H1 (cell line): ENCODE measurements at regions not wholly inside any gene's neighbourhood (a gene's known extent, or its start where the extent isn't known, plus 50 kb on each side); places are given as distances from the start of the nearest gene placed in this dataset.

ENCODE experiments used
- CTCF ChIA-PET: fragments of 300-600 bp; sonication (Branson Sonifier 250); formaldehyde crosslinking; loops from one replicate; lab custom pipeline; 2021; ENCODE audit not compliant: partially characterized antibody; lab: Charles Lee
- POLR2A ChIA-PET: fragments of 300-600 bp; sonication (Branson Sonifier 250); formaldehyde crosslinking; loops from one replicate; lab custom pipeline; 2021; ENCODE audit warnings: inconsistent platforms; ENCODE audit not compliant: partially characterized antibody; lab: Charles Lee
- DNase-seq, 2 experiments: peaks; one replicate each; pipeline versions ENCODE4 v3.0.0 to v3.0.0-alpha.2; 2010 to 2022; ENCODE audit warnings: low spot score in 2 of 2, low read depth in 1 of 2, mixed read lengths in 1 of 2
- FAIRE-seq: peaks from 2 replicates; lab custom pipeline; 2011; peaks lifted over from hg19 to GRCh38; lab: Jason Lieb, UNC
- H2AFZ ChIP-seq: 2 replicates; pipeline ENCODE4 v1.8.1; 2012; ENCODE audit warnings: low read length, inconsistent platforms
- H2AK5ac ChIP-seq: 2 replicates; pipeline ENCODE4 v1.6.1; 2013; ENCODE audit warnings: low read depth, low read length
- H2BK120ac ChIP-seq: replicated peaks from 2 replicates; pipeline ENCODE3; 2013; ENCODE audit warnings: low read depth, low read length, inconsistent platforms
- H2BK12ac ChIP-seq: 2 replicates; pipeline ENCODE4 v1.6.1; 2013; ENCODE audit warnings: low read depth, low read length
- H2BK15ac ChIP-seq: 2 replicates; pipeline ENCODE4 v1.6.1; 2013; ENCODE audit warnings: low read length
- H2BK20ac ChIP-seq: 2 replicates; pipeline ENCODE4 v1.6.1; 2013; ENCODE audit warnings: low read length
- H2BK5ac ChIP-seq: 2 replicates; pipeline ENCODE4 v1.6.1; 2013; ENCODE audit warnings: low read depth, low read length
- H3K14ac ChIP-seq: 2 replicates; pipeline ENCODE4 v1.6.1; 2013; ENCODE audit warnings: inconsistent platforms; ENCODE audit not compliant: insufficient read length
- H3K18ac ChIP-seq: 2 replicates; pipeline ENCODE4 v1.6.1; 2013; ENCODE audit warnings: low read length; ENCODE audit errors: extremely low read depth
- H3K23ac ChIP-seq: 2 replicates; pipeline ENCODE4 v1.6.1; 2013; ENCODE audit warnings: inconsistent platforms; ENCODE audit not compliant: insufficient read length
- H3K23me2 ChIP-seq: 2 replicates; pipeline ENCODE4 v1.6.1; 2013; ENCODE audit warnings: low read depth, low read length
- H3K27ac ChIP-seq: 2 replicates; pipeline ENCODE4 v1.6.1; 2011; ENCODE audit warnings: low read depth, low read length, inconsistent platforms
- H3K27me3 ChIP-seq, 4 experiments: replicated peaks in 1 of 4; 1 replicate in 1 of 4; 2 replicates in 3 of 4; pipeline versions ENCODE4 v1.6.1 to v1.8.1; 2011 to 2013; ENCODE audit warnings: low read length in 3 of 4, mild to moderate bottlenecking in 3 of 4, inconsistent platforms in 2 of 4, mixed read lengths in 2 of 4, moderate library complexity in 1 of 4; ENCODE audit not compliant: control insufficient read depth in 3 of 4, insufficient read depth in 3 of 4; ENCODE audit errors: extremely low read depth in 1 of 4
- H3K36me3 ChIP-seq, 4 experiments: 2 replicates each; pipeline versions ENCODE4 v1.6.1 to v1.8.1; 2011 to 2013; ENCODE audit warnings: mild to moderate bottlenecking in 4 of 4, low read length in 3 of 4, moderate library complexity in 2 of 4, control low read depth in 1 of 4, inconsistent platforms in 1 of 4; ENCODE audit not compliant: insufficient read depth in 4 of 4, control insufficient read depth in 2 of 4
- H3K4ac ChIP-seq: replicated peaks from 2 replicates; pipeline ENCODE3; 2013; ENCODE audit warnings: low read length, low read depth, mixed read lengths, inconsistent platforms; ENCODE audit not compliant: insufficient read length
- H3K4me1 ChIP-seq, 4 experiments: replicated peaks in 1 of 4; 1 replicate in 1 of 4; 2 replicates in 3 of 4; pipeline versions ENCODE4 v1.6.1 to v1.8.1; 2011 to 2013; ENCODE audit warnings: low read length in 3 of 4, inconsistent platforms in 2 of 4, mixed read lengths in 1 of 4; ENCODE audit not compliant: insufficient read depth in 4 of 4, control insufficient read depth in 3 of 4
- H3K4me2 ChIP-seq, 2 experiments: 2 replicates each; pipeline versions ENCODE4 v1.6.1 to v1.8.1; 2011 to 2013; ENCODE audit warnings: low read depth in 2 of 2, low read length in 2 of 2, control low read depth in 1 of 2, inconsistent platforms in 1 of 2, mild to moderate bottlenecking in 1 of 2; ENCODE audit not compliant: insufficient read depth in 1 of 2
- H3K4me3 ChIP-seq, 4 experiments: fragments of 200-600, 300-600 bp in 1 of 4; sonication (generic), shearing (Covaris generic), sonication (Bioruptor Twin) in 1 of 4; 2 replicates each; pipeline versions ENCODE4 v1.5.1 to v1.8.1; 2011 to 2016; ENCODE audit warnings: low read length in 4 of 4, low read depth in 3 of 4, control low read depth in 2 of 4, inconsistent platforms in 2 of 4, mild to moderate bottlenecking in 2 of 4, mixed read lengths in 1 of 4, moderate library complexity in 1 of 4; ENCODE audit not compliant: insufficient read depth in 2 of 4; ENCODE audit errors: extremely low read depth in 1 of 4
- H3K56ac ChIP-seq: replicated peaks from 2 replicates; pipeline ENCODE3; 2013; ENCODE audit warnings: low read depth, mild to moderate bottlenecking, mixed read lengths, low read length, inconsistent platforms; ENCODE audit not compliant: insufficient read length
- H3K79me1 ChIP-seq: 2 replicates; pipeline ENCODE4 v1.6.1; 2013; ENCODE audit warnings: low read depth, low read length, control low read depth
- H3K79me2 ChIP-seq, 2 experiments: 2 replicates each; pipeline versions ENCODE4 v1.6.1 to v1.8.1; 2012 to 2013; ENCODE audit warnings: low read length in 2 of 2, mild to moderate bottlenecking in 2 of 2, inconsistent platforms in 1 of 2; ENCODE audit not compliant: insufficient read depth in 2 of 2, control insufficient read depth in 1 of 2
- H3K9ac ChIP-seq, 4 experiments: replicated peaks in 1 of 4; 1 replicate in 1 of 4; 2 replicates in 3 of 4; pipeline versions ENCODE4 v1.6.1 to v1.8.1; 2011 to 2013; ENCODE audit warnings: low read depth in 3 of 4, low read length in 3 of 4, control low read depth in 2 of 4, mild to moderate bottlenecking in 2 of 4, moderate library complexity in 2 of 4, inconsistent platforms in 1 of 4; ENCODE audit errors: extremely low read depth in 1 of 4
- H3K9me3 ChIP-seq, 2 experiments: 2 replicates each; pipeline versions ENCODE4 v1.6.1 to v1.8.1; 2012 to 2013; ENCODE audit warnings: mild to moderate bottlenecking in 2 of 2, moderate library complexity in 2 of 2, control low read depth in 1 of 2, inconsistent platforms in 1 of 2, low read depth in 1 of 2, low read length in 1 of 2, mixed read lengths in 1 of 2; ENCODE audit not compliant: insufficient read depth in 2 of 2
- H4K20me1 ChIP-seq, 2 experiments: replicated peaks in 1 of 2; 2 replicates each; pipeline versions ENCODE3 to v1.8.1; 2011 to 2013; ENCODE audit warnings: inconsistent platforms in 2 of 2, low read length in 2 of 2, mild to moderate bottlenecking in 1 of 2; ENCODE audit not compliant: insufficient read depth in 2 of 2, control insufficient read depth in 1 of 2
- H4K5ac ChIP-seq: 2 replicates; pipeline ENCODE4 v1.6.1; 2013; ENCODE audit warnings: low read length, low read depth, mixed read lengths, inconsistent platforms; ENCODE audit not compliant: insufficient read length
- H4K8ac ChIP-seq: 2 replicates; pipeline ENCODE4 v1.8.0; 2013; ENCODE audit warnings: mild to moderate bottlenecking, moderate library complexity, low read length, inconsistent platforms; ENCODE audit not compliant: insufficient read depth; ENCODE audit errors: extremely low read depth
- H4K91ac ChIP-seq: replicated peaks from 2 replicates; pipeline ENCODE3; 2013; ENCODE audit warnings: low read length, mixed read lengths, inconsistent platforms; ENCODE audit not compliant: insufficient read length
- BRCA1 ChIP-seq: IDR thresholded peaks from 2 replicates; pipeline ENCODE4 v1.6.1; 2012; ENCODE audit warnings: low read depth, low read length, improper control_type of control experiment
- CEBPB ChIP-seq: IDR thresholded peaks from 2 replicates; pipeline ENCODE4 v1.6.1; 2012; ENCODE audit warnings: low read depth, low read length
- CHD2 ChIP-seq: IDR thresholded peaks from 2 replicates; pipeline ENCODE4 v1.6.1; 2012; ENCODE audit warnings: low read length, improper control_type of control experiment
- JUND ChIP-seq: IDR thresholded peaks from 2 replicates; pipeline ENCODE4 v1.6.1; 2011; ENCODE audit warnings: mild to moderate bottlenecking, improper control_type of control experiment, low read length
- NANOG ChIP-seq: IDR thresholded peaks from 2 replicates; pipeline ENCODE4 v1.6.1; 2011; ENCODE audit warnings: low read length, low read depth, mild to moderate bottlenecking, inconsistent platforms; ENCODE audit not compliant: insufficient read depth, poor library complexity, severe bottlenecking
- NRF1 ChIP-seq: IDR thresholded peaks from 2 replicates; pipeline ENCODE4 v1.6.1; 2011; ENCODE audit warnings: mild to moderate bottlenecking, low read depth, low read length, improper control_type of control experiment
- PHF8 ChIP-seq: fragments of 200-600 bp; sonication (generic); conservative IDR thresholded peaks from 2 replicates; pipeline ENCODE4 v1.7.1; 2012; ENCODE audit warnings: low read depth, mild to moderate bottlenecking, inconsistent platforms, low read length, moderate library complexity
- POLR2A ChIP-seq, 2 experiments: IDR thresholded peaks; 1 replicate in 1 of 2; 2 replicates in 1 of 2; pipeline ENCODE4 v1.6.1; 2011; ENCODE audit warnings: low read depth in 2 of 2, low read length in 2 of 2, mild to moderate bottlenecking in 2 of 2; ENCODE audit errors: control extremely low read depth in 1 of 2
- POU5F1 ChIP-seq: IDR thresholded peaks from 2 replicates; pipeline ENCODE4 v1.6.1; 2011; ENCODE audit warnings: low read depth, mild to moderate bottlenecking, low read length, moderate library complexity
- RAD21 ChIP-seq, 2 experiments: IDR thresholded peaks in 1 of 2; conservative IDR thresholded peaks in 1 of 2; 2 replicates each; pipeline ENCODE4 v1.6.1; 2011; ENCODE audit warnings: low read depth in 2 of 2, low read length in 2 of 2, improper control_type of control experiment in 1 of 2, inconsistent platforms in 1 of 2, mild to moderate bottlenecking in 1 of 2, moderate library complexity in 1 of 2
- RNF2 ChIP-seq: fragments of 200-900, 300-1000 bp; sonication (generic); IDR thresholded peaks from 2 replicates; pipeline ENCODE4 v1.7.1; 2016; ENCODE audit warnings: borderline replicate concordance, low read depth, mild to moderate bottlenecking, antibody characterized with exemption, low read length; ENCODE audit not compliant: poor library complexity, severe bottlenecking; ENCODE audit errors: missing control alignments
- SIN3A ChIP-seq, 2 experiments: IDR thresholded peaks in 1 of 2; conservative IDR thresholded peaks in 1 of 2; 2 replicates each; pipeline ENCODE4 v1.6.1; 2011 to 2012; ENCODE audit warnings: low read length in 2 of 2, improper control_type of control experiment in 1 of 2, low read depth in 1 of 2, mild to moderate bottlenecking in 1 of 2
- TEAD4 ChIP-seq: IDR thresholded peaks from 2 replicates; pipeline ENCODE4 v1.6.1; 2012; ENCODE audit warnings: low read depth, low read length, inconsistent platforms, mixed read lengths
- YY1 ChIP-seq: IDR thresholded peaks from 2 replicates; pipeline ENCODE4 v1.6.1; 2011; ENCODE audit warnings: low read depth, mild to moderate bottlenecking, low read length
- WGBS, 2 experiments: shearing (Covaris generic) in 1 of 2; methylation state at CpG; one replicate each; pipeline versions ENCODE4 v1.1.6 to v1.1.7; 2013 to 2015; ENCODE audit warnings: low lambda C conversion rate in 2 of 2, mixed read lengths in 2 of 2, inconsistent platforms in 1 of 2, low coverage in 1 of 2, missing lambda C conversion rate in 1 of 2; ENCODE audit not compliant: insufficient replicate concordance in 2 of 2, insufficient coverage in 1 of 2, insufficient read length in 1 of 2; ENCODE audit errors: extremely low coverage in 1 of 2, missing lambda C conversion rate in 1 of 2; 5-methylcytosine and 5-hydroxymethylcytosine counted together

DNA sequence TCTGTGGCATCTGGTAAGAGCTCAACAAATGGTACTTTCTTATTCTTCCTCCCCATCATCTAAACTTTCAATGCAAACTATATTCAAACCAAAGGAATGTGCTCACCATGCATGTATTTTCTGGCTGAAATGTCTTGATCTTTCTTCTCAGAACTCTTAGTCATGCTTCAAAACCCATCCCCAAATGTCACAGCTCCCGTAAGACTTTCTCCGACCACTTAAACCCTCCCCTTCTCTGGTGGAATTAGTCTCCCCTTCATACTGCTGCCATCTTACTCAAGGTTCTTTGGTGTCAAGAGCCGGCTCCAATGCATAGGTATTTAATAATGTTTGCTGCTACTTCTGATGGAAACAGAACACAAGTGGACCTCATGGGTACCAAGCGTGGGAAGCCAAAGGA is 538.1 kb downstream of the MATN1 start:
- no peak for DNase-seq
- Histone ChIP-seq H4K5ac (no peak overlapping the region), H4K8ac (no peak overlapping the region), H2BK20ac (no peak overlapping the region), H3K27ac (no peak overlapping the region), H3K23me2 (peaks cover 2% of the 10 kb centered on the region; the same call in 1 of the 2 replicates), H2BK5ac (no peak overlapping the region), H3K23ac (no peak overlapping the region), H3K9me3 (no peaks in the 10 kb centered on the region), H2AK5ac (no peak overlapping the region), H3K14ac (no peak overlapping the region), H3K4me2 (no peak overlapping the region), H3K4ac (no peak overlapping the region), H4K20me1 (no peaks in the 10 kb centered on the region), H3K27me3 (no peaks in the 10 kb centered on the region; a peak in 1 of 7 replicates), H2AFZ (no peak overlapping the region), H3K36me3 (no peaks in the 10 kb centered on the region), H4K91ac (no peak overlapping the region), H3K79me1 (no peaks in the 10 kb centered on the region; the same call in 1 of the 2 replicates), H2BK12ac (no peak overlapping the region), H2BK15ac (no peak overlapping the region), H3K18ac (no peak overlapping the region), H3K9ac (no peak overlapping the region), H3K79me2 (no peaks in the 10 kb centered on the region), H3K4me1 (no peaks in the 10 kb centered on the region; a peak in 1 of 7 replicates), H2BK120ac (no peak overlapping the region), H3K56ac (no peak overlapping the region), H3K4me3 (no peak overlapping the region)
- FAIRE-seq = no peak
- ChIA-PET CTCF (interaction anchor here (1.1 to 1.2 kb wide), 2 partner anchors 47 to 171 kb away, joined by 3 read pairs; no protein-coding TSS in a partner anchor), POLR2A (no interaction called here)
- 92% methylated on average over 4 of the region's 4 CpGs; no CpG with 5 or more reads in 1 of the 2 experiments for WGBS, 2 experiments
- TF ChIP-seq CEBPB (no peak), POU5F1 (no peak), PHF8 (no peak), YY1 (no peak), JUND (no peak), RNF2 (no peak), NANOG (no peak), TEAD4 (no peak), NRF1 (no peak), RAD21 (IDR thresholded peaks at IDR 0.05 in 1 of 2, conservative IDR thresholded peaks at IDR 0.05 in 1 of 2; ENCODE audit: low read depth in 2 of 2, low read length in 2 of 2) (no peak), CHD2 (no peak), SIN3A (conservative IDR thresholded peaks at IDR 0.05 in 1 of 2, IDR thresholded peaks at IDR 0.05 in 1 of 2; ENCODE audit: low read depth in 1 of 2, low read length in 2 of 2) (no peak), POLR2A (IDR thresholded peaks at IDR 0.05; ENCODE audit: control extremely low read depth in 1 of 2, low read depth in 2 of 2, low read length in 2 of 2) (no peak), BRCA1 (no peak)
